Pancreas (tissue), 10 donors: ENCODE measurements at regions not wholly inside any gene's neighbourhood (a gene's known extent, or its start where the extent isn't known, plus 50 kb on each side); places are given as distances from the start of the nearest gene placed in this dataset.

Experiments
- ATAC-seq, 4 donors: fragments of 200-7000 bp; cut with Tn5 transposase; one replicate each; pipeline versions ENCODE4 v1.8.0 to v1.9.1; 2020; ENCODE audit warnings: mild to moderate bottlenecking in 4 of 4, moderate library complexity in 4 of 4
- DNase-seq, 6 donors: peaks; one replicate each; pipeline ENCODE4 v3.0.0-alpha.2; 2020
- FAIRE-seq: peaks from 2 replicates; lab custom pipeline; 2012; peaks lifted over from hg19 to GRCh38; lab: Jason Lieb, UNC
- H3K27ac ChIP-seq, 4 donors: fragments of 200-600 bp; sonication (generic); 1 replicate in 3 of 4; 2 replicates in 1 of 4; pipeline versions ENCODE4 v1.5.0 to v1.8.0; 2020
- H3K27me3 ChIP-seq, 4 donors: fragments of 200-600 bp; one replicate each; pipeline ENCODE4 v1.8.0; 2021
- H3K36me3 ChIP-seq, 3 donors: fragments of 200-600 bp; sonication (generic) in 1 of 3; one replicate each; pipeline versions ENCODE4 v1.5.0 to v1.8.0; 2020 to 2021
- H3K4me1 ChIP-seq, 3 donors: fragments of 200-600 bp; one replicate each; pipeline ENCODE4 v1.8.0; 2021
- H3K4me3 ChIP-seq, 4 donors: fragments of 200-600 bp; sonication (generic) in 2 of 4; one replicate each; pipeline versions ENCODE4 v1.5.0 to v1.8.0; 2020 to 2021
- H3K9me3 ChIP-seq, 4 donors: fragments of 200-600 bp; one replicate each; pipeline ENCODE4 v1.8.0; 2021
- CTCF ChIP-seq, 4 donors: fragments of 200-600 bp; sonication (generic) in 3 of 4; IDR thresholded peaks; one replicate each; pipeline versions ENCODE4 v1.5.0 to v1.8.0; 2021; ENCODE audit warnings: antibody characterized with exemption in 4 of 4
- WGBS, 2 donors: extraction: QIAGEN DNeasy Blood & Tissue Kit; methylation state at CpG; one replicate each; pipeline ENCODE4 v1.1.7; 2013; 5-methylcytosine and 5-hydroxymethylcytosine counted together
- intact Hi-C, 3 donors: fragments of 100-400 bp; cut with DNase I; formaldehyde crosslinking; loops; one replicate each; pipeline versions ENCODE4 v1.11.1 to v1.14.2; 2022
- donor health status: healthy with polysubstance abuse.
- donor health status: DM: no; HTN: no; CAD: no; lungs with moderate emphysema.
- donor health status: DM: no; HTN: no; CAD: no.
- donor health status: control.
- donor health status: control.
- donor health status: Bipolar disorder and iron deficiency.
- donor health status: DM: yes; HTN: yes; CAD: no.
- donor health status: DM: no; HTN: no; CAD: no.
- donor health status: DM: no; HTN: no; CAD: no.
- donor health status: DM: yes; HTN: yes; CAD: no.

GRCh38 chr13:80050252-80050651, 290.7 kb downstream of the SPRY2 start:
- Histone ChIP-seq H3K9me3 (no peaks in the 10 kb centered on the region), H3K36me3 (no peaks in the 10 kb centered on the region), H3K4me1 (peaks cover 12 to 26% (median 12%) of the 10 kb centered on the region in 3 donors), H3K4me3 (no peak overlapping the region), H3K27ac (no peak overlapping the region), H3K27me3 (no peaks in the 10 kb centered on the region)
- FAIRE-seq (no peak), DNase-seq (no peak), ATAC-seq (no peak)
- 85 to 97% methylated on average over 1 of the region's 1 CpG for WGBS, 2 donors
- intact Hi-C loops, result no loop called here
- no peak for TF ChIP-seq CTCF (IDR thresholded peaks at IDR 0.05)

DNA sequence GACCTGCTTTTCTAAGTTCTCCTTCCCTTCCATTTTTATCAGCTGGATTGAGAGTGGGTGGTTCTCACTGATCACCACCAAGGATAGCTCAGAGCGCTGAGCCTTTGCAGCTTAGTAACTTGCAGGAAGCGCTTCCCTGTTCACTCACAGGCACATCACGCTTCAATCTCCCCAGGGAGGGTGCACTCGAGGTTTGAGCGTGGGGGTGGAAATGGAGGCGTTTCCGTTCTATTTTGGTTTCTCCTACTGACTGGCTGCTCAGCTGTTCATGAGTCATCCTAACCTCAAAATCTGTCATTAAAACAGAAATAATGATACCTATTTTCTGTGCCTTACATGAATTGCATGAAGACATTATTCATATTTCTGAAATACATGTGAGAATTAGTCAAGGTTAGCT, 292.1 kb downstream of the SPRY2 start:
- no peaks in the 10 kb centered on the region for H3K36me3 ChIP-seq
- intact Hi-C loops, result no loop called here
- no peak overlapping the region for H3K4me3 ChIP-seq
- H3K9me3 ChIP-seq, result no peaks in the 10 kb centered on the region
- DNase-seq, result peak in 4 of 6 donors; percentile 20 to 72 (median 46)
- FAIRE-seq, result no peak
- peaks cover 12 to 26% (median 12%) of the 10 kb centered on the region in 3 donors for H3K4me1 ChIP-seq
- H3K27ac ChIP-seq, result no peak overlapping the region
- WGBS, 2 donors, result 67% methylated on average over 7 of the region's 7 CpGs
- TF ChIP-seq CTCF (IDR thresholded peaks at IDR 0.05), result no peak
- H3K27me3 ChIP-seq, result no peaks in the 10 kb centered on the region
- peak; percentile 63 to 84 (median 79) for ATAC-seq

- no peak for FAIRE-seq
- WGBS, 2 donors, result 21 to 33% methylated on average over 1 of the region's 1 CpG
- Histone ChIP-seq H3K9me3 (no peaks in the 10 kb centered on the region), H3K27me3 (no peaks in the 10 kb centered on the region), H3K27ac (peak overlapping the region in 1 of 4 donors; percentile 50), H3K36me3 (no peaks in the 10 kb centered on the region), H3K4me1 (peaks cover 12 to 26% (median 12%) of the 10 kb centered on the region in 3 donors), H3K4me3 (no peak overlapping the region)
- no peak for TF ChIP-seq CTCF (IDR thresholded peaks at IDR 0.05)
- intact Hi-C loops, result no loop called here
- ATAC-seq, result peak in 3 of 4 donors; percentile 57 to 75 (median 73)
- DNase-seq, result no peak
These were observed 292.9 kb downstream of the SPRY2 start for GRCh38 chr13:80048030-80048429.

DNA sequence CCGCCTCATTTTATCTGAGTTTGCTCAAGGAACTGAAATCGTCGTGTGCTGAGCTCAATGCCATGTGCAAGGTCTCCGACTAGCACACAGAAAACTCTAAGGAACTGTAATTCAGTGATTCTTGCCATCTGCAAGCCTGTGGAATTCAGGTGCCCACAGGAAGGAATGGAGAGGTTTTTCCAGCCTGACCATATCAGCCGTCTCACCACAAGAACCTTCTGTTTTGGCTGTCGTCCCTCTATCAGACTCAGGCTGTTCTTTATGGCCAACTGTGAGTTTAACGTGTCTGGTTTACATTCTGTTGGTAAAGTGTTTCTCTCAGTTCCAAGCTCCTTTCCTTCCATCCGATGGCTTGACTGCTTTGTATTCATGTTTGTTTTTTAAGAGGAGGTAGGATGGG, 293.5 kb downstream of the SPRY2 start:
- intact Hi-C loops, result no loop called here
- ATAC-seq (peak; percentile 48 to 70 (median 59)), DNase-seq (no peak), FAIRE-seq (no peak)
- H3K36me3 ChIP-seq, result no peaks in the 10 kb centered on the region
- H3K9me3 ChIP-seq, result no peaks in the 10 kb centered on the region
- TF ChIP-seq CTCF (IDR thresholded peaks at IDR 0.05), result no peak
- H3K27me3 ChIP-seq, result no peaks in the 10 kb centered on the region
- peaks cover 12 to 26% (median 12%) of the 10 kb centered on the region in 3 donors for H3K4me1 ChIP-seq
- WGBS, 2 donors, result 31 to 34% methylated on average over 8 of the region's 8 CpGs
- no peak overlapping the region for H3K4me3 ChIP-seq
- peak overlapping the region in 2 of 4 donors; percentile 31 to 50 for H3K27ac ChIP-seq

- Histone ChIP-seq H3K9me3 (no peaks in the 10 kb centered on the region), H3K27me3 (no peaks in the 10 kb centered on the region), H3K36me3 (no peaks in the 10 kb centered on the region), H3K4me1 (no peaks in the 10 kb centered on the region), H3K4me3 (no peak overlapping the region), H3K27ac (no peak overlapping the region)
- no peak for FAIRE-seq
- no peak for TF ChIP-seq CTCF (IDR thresholded peaks at IDR 0.05)
- ATAC-seq, result peak in 1 of 4 donors; percentile 13
- 50 to 69% methylated on average over 4 of the region's 4 CpGs for WGBS, 2 donors
- intact Hi-C loops, result no loop called here
- no peak for DNase-seq
These were observed 300.0 kb downstream of the SPRY2 start for GRCh38 chr13:80040981-80041317.
